GM21576 (cell line): ENCODE measurements at regions not wholly inside any gene's neighbourhood (a gene's known extent, or its start where the extent isn't known, plus 50 kb on each side); places are given as distances from the start of the nearest gene placed in this dataset.
"Not testable (repeated sequence)": the region's sequence is repeated elsewhere in the genome, so short reads cannot be mapped to it uniquely, and the experiment has no call there.

ENCODE experiments used
- ATAC-seq: cut with Tn5 transposase; IDR thresholded peaks from one replicate; pipeline ENCODE4 v1.9.1; 2021; ENCODE audit warnings: mild to moderate bottlenecking, moderate library complexity; ENCODE audit not compliant: unreplicated experiment

- no peak for ATAC-seq
Observed at GRCh38 chr6:51299621-51300380, 481.1 kb downstream of the TFAP2B start.

DNA sequence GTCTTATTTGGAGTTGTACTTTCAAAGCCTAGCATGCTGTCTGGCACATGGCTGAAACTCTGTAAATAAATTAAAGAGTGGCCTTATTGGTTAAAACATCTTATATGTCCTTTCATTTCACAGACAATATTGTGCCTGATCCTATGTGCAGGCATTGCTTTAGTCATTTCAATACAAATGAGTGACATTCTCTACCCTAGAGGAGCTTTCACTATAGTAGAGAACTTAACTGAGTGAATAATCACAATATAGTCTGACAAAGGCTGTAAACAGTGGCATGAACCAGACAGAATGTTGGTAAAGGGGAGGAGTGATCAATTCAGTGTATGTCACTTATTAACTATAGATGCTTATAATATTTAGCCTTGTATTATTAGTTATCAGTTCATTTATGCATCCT, 481.8 kb downstream of the TFAP2B start:
- no peak for ATAC-seq

- no peak for ATAC-seq
Observed at GRCh38 chr6:51301962-51302361, 483.3 kb downstream of the TFAP2B start.

- ATAC-seq, result no peak
Observed at GRCh38 chr6:51302431-51302830, 483.8 kb downstream of the TFAP2B start.

DNA sequence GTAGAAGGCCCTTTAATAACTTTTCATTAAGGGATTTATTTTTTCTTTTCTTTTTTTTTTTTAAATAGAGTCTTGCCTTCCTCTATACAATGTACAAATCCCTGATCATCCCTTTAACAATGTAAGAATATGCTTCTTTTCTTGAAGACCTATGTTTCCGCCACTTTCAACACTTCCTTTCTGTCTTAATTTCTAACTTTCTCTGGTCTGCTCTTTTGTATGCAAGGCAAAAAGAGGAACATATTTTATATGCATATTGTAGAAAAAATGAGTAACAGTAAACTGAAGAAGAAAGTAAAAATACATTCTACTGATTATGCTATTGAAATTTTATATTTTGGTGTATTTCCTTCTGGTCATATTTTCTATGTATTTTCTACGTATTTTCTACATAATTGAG, 484.7 kb downstream of the TFAP2B start:
- ATAC-seq, result no peak

- ATAC-seq, result no peak
Observed at GRCh38 chr6:51314965-51315364, 496.3 kb downstream of the TFAP2B start.

DNA sequence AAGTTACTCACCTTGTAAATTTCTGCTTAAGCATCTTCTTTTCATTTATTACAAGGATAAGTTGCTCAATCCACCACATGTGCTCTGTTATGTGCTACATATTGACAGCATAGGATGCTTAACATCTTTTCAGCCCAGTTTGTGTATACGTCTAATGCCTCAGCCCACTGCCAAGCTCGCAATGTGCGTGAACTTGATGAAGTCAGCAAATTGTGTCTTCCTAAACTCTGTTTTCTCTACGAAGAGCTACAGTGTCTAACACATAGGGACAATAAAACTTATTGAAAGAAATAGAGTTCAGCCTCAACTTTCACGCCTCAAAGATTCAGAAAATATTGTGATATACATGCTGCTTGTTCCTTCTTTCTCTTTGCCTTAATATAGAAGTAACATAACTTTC, 500.0 kb downstream of the TFAP2B start:
- ATAC-seq, result no peak

DNA sequence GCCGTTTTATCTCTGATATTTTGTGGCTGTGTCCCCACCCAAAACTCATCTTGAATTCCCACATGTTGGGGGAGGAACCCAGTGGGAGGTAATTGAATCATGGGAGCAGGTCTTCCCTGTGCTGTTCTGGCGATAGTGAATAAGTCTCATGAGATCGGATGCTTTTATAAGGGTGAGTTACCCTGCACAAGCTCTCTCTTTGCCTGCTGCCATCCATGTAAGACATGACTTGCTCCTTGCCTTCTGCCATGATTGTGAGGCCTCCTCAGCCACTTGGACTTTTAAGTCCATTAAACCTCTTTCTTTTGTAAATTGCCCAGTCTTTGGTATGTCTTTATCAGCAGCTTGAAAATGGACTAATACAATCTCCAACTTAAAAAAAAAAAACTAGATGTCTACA, 502.8 kb downstream of the TFAP2B start:
- ATAC-seq, result not testable (repeated sequence)

DNA sequence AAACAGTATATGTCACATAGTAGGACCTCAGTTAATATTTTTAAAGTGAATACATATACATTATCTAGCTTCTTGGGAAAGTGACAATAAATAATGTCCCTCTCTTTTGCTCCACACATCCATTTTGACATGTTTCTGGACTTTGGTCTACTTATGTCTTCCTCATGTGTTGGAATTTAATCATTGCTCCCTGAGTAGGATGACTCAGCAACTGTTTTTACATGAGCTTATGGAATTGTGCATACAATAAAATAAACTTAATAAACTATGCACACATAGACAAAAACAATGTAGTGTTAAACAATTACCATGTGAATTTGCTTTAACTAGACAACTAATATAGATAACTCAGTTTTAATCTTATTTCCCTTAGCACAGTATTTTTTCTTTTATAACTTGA, 503.8 kb downstream of the TFAP2B start:
- ATAC-seq, result no peak

DNA sequence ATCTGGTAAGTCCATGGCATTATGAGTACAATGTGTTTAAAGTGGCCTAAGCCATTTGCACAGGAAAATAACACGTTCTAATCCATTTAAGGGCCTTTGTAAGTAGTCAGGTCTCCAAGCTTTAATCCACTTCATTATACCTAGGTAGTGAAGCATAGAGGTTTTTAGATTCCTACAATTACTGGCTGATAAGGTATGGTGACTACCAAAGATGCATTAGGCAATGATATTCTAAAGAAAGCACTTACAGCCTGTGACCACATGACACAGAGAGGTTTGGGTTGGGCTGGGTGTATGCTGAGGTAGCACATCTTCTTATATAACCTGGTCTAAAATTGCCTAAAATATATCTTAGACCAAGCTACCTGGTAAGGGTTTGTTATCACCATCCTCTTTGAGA, 504.4 kb downstream of the TFAP2B start:
- no peak for ATAC-seq

DNA sequence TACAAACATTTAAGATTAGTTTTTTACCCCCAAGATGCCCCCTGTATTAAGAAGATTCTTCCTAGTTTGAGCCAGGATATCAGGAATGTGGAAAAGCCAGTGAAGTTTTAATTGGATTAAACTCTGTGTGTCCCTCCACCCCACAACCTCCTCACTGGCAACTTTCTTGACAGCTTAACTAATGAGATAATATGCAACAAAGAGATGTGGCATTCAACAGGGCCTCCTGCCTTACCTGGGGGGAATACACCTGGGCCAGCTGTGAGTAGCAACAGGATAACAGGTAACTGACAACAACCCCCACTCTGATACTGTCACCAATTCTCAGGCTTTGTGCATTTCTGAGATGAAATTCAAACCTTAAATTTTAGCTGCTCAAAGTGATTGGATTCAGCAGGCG, 512.3 kb downstream of the TFAP2B start:
- ATAC-seq, result no peak

GRCh38 chr6:51335543-51335942, 516.9 kb downstream of the TFAP2B start:
- ATAC-seq, result no peak

DNA sequence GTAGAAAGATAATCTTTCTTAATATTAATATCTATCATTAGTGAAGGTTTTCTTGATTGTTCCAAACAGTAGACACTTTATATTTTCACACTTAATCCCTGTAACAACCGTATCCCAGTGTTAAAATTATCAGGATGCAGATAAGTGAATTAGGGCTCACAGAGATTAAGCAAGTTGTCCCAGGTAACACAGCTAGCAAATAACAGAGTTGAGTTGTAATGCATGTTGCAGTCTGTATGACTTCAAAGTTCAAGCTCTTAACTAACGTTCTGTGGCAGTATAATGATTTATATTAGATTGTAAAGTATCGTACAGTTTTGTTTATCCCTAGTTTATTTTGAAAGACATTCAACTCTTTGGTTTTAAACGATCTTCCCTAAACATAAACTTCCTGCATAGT, 517.5 kb downstream of the TFAP2B start:
- ATAC-seq, result no peak

DNA sequence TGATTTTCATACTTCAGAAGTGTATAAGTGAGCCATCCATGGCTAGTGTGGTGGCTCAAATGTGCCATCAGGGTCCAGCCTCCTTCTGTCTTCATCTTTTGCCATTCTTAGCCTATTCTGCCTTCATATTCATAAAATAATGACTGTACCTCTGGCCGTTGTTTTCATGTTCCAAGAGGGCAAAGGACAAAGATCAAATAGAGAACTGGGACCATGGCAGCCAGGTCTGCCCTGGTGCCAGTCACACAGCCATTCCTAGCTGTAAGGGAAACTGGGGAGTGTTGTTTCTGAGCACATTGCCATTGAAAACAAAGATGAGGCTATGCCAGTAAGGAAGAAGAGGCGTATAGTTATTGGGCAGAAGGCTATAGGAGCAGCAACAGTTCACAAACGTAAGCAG, 518.6 kb downstream of the TFAP2B start:
- ATAC-seq, result no peak

DNA sequence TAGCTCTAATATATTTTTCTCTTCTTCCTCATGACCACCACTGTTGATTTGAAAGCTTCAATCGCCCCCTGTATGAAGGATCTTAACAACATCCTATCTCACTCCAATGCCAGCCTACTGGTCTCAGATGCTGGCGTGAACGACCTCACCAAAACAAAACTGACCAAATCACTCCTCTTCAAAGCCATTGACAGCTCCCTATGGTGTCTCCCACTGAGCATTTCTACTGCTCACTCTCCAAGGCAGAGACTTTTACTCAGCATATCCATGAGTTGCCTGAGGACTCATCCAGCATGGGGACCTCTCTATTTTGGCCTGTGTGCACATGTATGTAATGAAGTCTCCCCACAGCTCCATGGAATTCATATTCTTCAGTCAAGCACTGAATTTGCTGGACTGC, 520.4 kb downstream of the TFAP2B start:
- no peak for ATAC-seq

DNA sequence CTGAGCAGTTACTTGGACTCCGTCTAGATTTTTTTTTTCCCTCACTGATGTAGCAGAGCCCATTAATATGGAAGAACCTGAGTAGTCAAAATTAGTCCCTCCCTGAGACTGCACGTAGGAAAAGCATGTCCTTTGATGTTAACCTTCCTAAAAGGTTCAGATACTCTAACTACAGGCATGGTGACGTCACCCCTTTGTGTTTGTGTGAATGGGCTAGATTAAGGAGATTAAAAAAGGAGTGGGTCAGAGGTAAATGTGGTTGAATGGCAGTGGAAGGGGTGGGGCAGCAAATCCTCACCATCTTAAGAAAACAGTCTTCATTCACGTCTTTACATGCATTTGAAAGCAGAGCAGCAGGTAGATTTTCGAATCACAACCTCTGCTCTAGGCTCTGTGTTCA, 521.1 kb downstream of the TFAP2B start:
- no peak for ATAC-seq

GRCh38 chr6:51342393-51342792, 523.7 kb downstream of the TFAP2B start:
- ATAC-seq, result no peak

DNA sequence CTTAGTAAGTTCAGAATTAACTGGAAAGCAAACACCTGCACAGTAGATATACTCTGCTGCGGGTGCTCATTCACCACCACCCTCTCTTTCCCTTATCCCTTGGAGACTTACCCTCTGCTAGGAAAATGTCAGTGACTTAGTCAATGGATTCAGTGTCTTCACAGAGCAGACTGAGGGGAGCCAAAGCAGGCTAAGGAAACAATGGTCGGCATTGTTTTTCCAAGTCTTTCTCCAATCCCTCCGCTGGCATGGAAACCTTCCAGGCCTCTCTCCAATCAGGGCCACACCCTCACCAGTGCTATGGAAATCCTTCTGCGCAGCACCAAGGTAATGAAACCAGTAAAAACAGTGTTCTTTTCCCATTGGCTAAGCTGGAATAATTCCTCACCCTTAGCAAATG, 531.2 kb downstream of the TFAP2B start:
- ATAC-seq, result no peak

DNA sequence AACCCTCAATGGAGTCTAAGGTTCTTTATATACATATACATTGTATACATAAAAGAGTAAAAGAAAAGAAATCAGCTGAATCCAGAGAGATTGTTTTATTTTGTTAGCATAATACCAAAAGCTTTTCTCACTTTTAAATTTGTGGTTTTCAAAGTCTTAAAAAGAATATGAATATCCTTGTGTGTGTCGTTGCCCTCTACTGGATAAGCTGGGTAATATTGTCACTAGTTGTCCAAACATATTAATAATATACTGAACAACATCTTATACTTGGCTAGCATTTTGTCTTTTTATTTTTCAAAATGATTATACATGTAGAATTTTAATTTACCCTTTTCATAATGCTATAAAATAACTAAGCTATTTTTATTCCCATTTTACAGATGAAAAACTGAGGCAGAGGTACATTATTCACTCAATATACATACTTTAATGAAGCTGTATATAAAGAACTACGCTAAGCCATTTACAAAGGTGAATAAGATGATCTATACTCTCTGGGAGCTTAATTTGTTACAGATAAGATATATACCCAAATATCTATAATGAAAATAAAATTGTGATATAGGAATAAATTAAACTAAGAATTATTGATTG, 531.7 kb downstream of the TFAP2B start:
- no peak for ATAC-seq

GRCh38 chr6:51352506-51353029, 533.9 kb downstream of the TFAP2B start:
- no peak for ATAC-seq

DNA sequence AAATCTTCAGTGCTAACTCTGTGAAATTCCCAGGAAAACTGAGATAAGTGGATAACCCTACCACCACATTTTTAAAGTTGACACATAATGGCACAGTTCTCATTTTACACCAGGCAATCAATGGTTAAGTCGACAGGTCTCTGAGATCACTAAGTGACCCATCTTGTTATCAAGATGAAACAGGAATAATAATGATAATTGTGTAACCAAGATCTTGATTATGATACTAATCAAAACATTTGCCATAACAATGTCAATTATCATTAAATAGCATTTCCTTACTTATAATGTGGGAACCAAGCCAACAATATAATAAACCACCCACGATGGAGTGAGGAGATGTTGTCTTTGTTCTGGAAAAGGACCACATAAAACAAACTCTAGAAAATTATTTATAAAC, 541.6 kb downstream of the TFAP2B start:
- ATAC-seq, result no peak

DNA sequence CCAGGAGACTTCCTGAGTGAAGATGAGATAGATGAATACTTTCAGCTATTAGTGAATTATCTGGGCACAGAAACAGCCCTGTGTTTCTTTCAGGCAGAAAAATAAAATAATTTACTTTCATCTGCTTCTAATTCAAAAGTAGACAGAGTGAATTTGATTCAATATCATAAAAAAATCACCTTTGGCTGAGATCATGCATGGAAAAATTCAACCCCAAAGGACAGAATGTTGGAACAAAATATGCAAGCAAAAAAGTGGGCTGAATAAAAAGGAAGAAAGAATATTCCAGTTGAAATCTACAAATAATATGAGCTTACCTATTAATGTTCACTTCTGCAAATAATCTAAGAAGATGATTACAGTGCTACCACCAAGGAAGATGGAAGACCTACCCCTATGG, 546.9 kb downstream of the TFAP2B start:
- ATAC-seq, result no peak

- no peak for ATAC-seq
Observed at GRCh38 chr6:51369485-51369884, 550.8 kb downstream of the TFAP2B start.
